DOHH2 (cell line): ENCODE measurements at regions not wholly inside any gene's neighbourhood (a gene's known extent, or its start where the extent isn't known, plus 50 kb on each side); places are given as distances from the start of the nearest gene placed in this dataset.
A peak's percentile ranks its signal among the peaks of the same experiment; 100 is the strongest.

ENCODE experiments used
- H3F3A ChIP-seq: fragments of 200-600 bp; sonication (generic), shearing (Covaris generic); 2 replicates; pipeline ENCODE4 v1.6.0; 2016; ENCODE audit warnings: antibody characterized with exemption, mild to moderate bottlenecking; ENCODE audit not compliant: control insufficient read depth, insufficient read depth
- H3K27ac ChIP-seq: fragments of 200-600 bp; sonication (generic); 2 replicates; pipeline ENCODE4 v1.5.1; 2014; ENCODE audit warnings: low read depth, mild to moderate bottlenecking, low read length, moderate library complexity
- H3K27me3 ChIP-seq: fragments of 200-600 bp; sonication (generic); 2 replicates; pipeline ENCODE4 v1.6.1; 2014; ENCODE audit warnings: mild to moderate bottlenecking, low read length, mixed read lengths; ENCODE audit not compliant: control insufficient read depth
- H3K36me3 ChIP-seq: fragments of 200-600 bp; sonication (generic); 2 replicates; pipeline ENCODE4 v1.6.1; 2014; ENCODE audit warnings: mild to moderate bottlenecking, low read length, moderate library complexity, mixed read lengths; ENCODE audit not compliant: control insufficient read depth
- H3K4me1 ChIP-seq: fragments of 200-600 bp; sonication (generic); 2 replicates; pipeline ENCODE4 v1.6.1; 2014; ENCODE audit warnings: mild to moderate bottlenecking, low read length, mixed read lengths; ENCODE audit not compliant: control insufficient read depth
- H3K4me2 ChIP-seq: fragments of 200-600 bp; sonication (generic); 2 replicates; pipeline ENCODE4 v1.6.0; 2014; ENCODE audit warnings: mild to moderate bottlenecking, low read length, moderate library complexity
- H3K4me3 ChIP-seq: fragments of 200-600 bp; sonication (generic); 2 replicates; pipeline ENCODE4 v1.5.1; 2014; ENCODE audit warnings: mild to moderate bottlenecking, low read length, mixed read lengths
- H3K79me2 ChIP-seq: fragments of 200-600 bp; sonication (generic); 2 replicates; pipeline ENCODE4 v1.6.1; 2014; ENCODE audit warnings: mild to moderate bottlenecking, low read length, mixed read lengths; ENCODE audit not compliant: control insufficient read depth
- H3K9me2 ChIP-seq: fragments of 200-600 bp; sonication (generic); replicated peaks from 2 replicates; pipeline ENCODE4 v1.6.1; 2014; ENCODE audit warnings: mild to moderate bottlenecking, low read length, mixed read lengths; ENCODE audit not compliant: control insufficient read depth
- H3K9me3 ChIP-seq: fragments of 200-600 bp; sonication (generic); 2 replicates; pipeline ENCODE4 v1.6.1; 2014; ENCODE audit warnings: antibody characterized with exemption, low read length, mixed read lengths; ENCODE audit not compliant: control insufficient read depth, insufficient read depth
- H4K20me1 ChIP-seq: fragments of 200-600 bp; sonication (generic); 2 replicates; pipeline ENCODE4 v1.6.0; 2014; ENCODE audit warnings: low read depth, mild to moderate bottlenecking, antibody characterized with exemption, low read length, moderate library complexity; ENCODE audit not compliant: control insufficient read depth, insufficient read depth
- EZH2phosphoT487 ChIP-seq: fragments of 200-600 bp; sonication (generic); IDR thresholded peaks from 2 replicates; pipeline ENCODE4 v1.6.1; 2017; ENCODE audit warnings: borderline replicate concordance, mild to moderate bottlenecking, antibody characterized with exemption, low read length, moderate library complexity, mixed read lengths
- TF ChIP-seq, protein P1 (sequence below): fragments of 200-600 bp; sonication (generic); IDR thresholded peaks from one replicate; pipeline ENCODE4 v1.5.1; 2014; ENCODE audit warnings: antibody characterized with exemption, mild to moderate bottlenecking, low read depth, low read length; ENCODE audit not compliant: poor library complexity, severe bottlenecking

DNA sequence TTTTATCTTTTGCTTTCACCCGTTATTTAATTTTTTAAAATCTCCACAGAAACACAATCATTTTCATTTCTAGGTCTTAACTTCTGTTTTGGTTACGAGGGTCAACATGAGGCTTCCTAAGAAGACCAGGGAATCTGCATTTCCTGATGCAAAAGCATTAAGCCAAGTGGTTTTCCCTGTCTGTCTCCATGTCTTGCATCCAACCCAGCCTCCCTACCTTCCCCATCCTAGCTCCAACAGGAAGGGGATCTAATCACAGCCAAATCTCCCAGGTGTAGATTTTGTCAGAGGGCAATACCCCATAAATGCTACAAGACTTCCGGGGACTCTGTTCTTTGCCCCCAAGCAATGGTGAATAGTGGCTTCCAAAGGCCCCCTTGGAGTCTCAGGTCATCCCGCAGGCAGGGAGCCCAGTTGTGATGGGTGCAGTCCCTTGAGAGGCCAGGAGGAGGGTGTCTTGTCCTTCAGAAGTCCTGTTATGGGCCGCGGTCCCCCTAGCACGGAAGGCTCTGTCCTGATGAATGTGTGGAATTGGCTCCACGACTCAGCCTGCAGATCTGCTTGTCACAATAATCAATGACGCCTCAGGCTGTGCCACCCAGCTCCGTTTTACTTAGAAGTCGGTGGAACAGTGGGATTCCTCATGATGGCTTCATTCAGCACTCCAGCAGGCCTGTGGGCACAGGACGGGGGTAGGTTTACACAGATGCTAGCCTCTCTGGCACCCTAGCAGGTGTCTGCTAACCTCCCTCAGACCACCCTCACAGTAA is 141.1 kb downstream of the RGS9 start:
- H3K27me3 ChIP-seq, result 0 out of 2 replicates have a peak, but pooled peaks cover 3% of the 10 kb centered on the region
- 0 out of 2 replicates have a peak, but pooled peaks cover 5% of the 10 kb centered on the region for H3K4me1 ChIP-seq
- H3F3A ChIP-seq, result no peaks in the 10 kb centered on the region
- no peaks in the 10 kb centered on the region for H3K9me3 ChIP-seq
- no peak overlapping the region for H3K27ac ChIP-seq
- H3K79me2 ChIP-seq, result no peaks in the 10 kb centered on the region
- H3K9me2 ChIP-seq, result no peaks in the 10 kb centered on the region
- TF ChIP-seq, protein P1, sequence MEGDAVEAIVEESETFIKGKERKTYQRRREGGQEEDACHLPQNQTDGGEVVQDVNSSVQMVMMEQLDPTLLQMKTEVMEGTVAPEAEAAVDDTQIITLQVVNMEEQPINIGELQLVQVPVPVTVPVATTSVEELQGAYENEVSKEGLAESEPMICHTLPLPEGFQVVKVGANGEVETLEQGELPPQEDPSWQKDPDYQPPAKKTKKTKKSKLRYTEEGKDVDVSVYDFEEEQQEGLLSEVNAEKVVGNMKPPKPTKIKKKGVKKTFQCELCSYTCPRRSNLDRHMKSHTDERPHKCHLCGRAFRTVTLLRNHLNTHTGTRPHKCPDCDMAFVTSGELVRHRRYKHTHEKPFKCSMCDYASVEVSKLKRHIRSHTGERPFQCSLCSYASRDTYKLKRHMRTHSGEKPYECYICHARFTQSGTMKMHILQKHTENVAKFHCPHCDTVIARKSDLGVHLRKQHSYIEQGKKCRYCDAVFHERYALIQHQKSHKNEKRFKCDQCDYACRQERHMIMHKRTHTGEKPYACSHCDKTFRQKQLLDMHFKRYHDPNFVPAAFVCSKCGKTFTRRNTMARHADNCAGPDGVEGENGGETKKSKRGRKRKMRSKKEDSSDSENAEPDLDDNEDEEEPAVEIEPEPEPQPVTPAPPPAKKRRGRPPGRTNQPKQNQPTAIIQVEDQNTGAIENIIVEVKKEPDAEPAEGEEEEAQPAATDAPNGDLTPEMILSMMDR, result peak; percentile 25
- no peak for TF ChIP-seq EZH2phosphoT487
- H3K4me3 ChIP-seq, result no peak overlapping the region
- H3K36me3 ChIP-seq, result no peaks in the 10 kb centered on the region
- no peaks in the 10 kb centered on the region for H4K20me1 ChIP-seq
- H3K4me2 ChIP-seq, result no peak overlapping the region

DNA sequence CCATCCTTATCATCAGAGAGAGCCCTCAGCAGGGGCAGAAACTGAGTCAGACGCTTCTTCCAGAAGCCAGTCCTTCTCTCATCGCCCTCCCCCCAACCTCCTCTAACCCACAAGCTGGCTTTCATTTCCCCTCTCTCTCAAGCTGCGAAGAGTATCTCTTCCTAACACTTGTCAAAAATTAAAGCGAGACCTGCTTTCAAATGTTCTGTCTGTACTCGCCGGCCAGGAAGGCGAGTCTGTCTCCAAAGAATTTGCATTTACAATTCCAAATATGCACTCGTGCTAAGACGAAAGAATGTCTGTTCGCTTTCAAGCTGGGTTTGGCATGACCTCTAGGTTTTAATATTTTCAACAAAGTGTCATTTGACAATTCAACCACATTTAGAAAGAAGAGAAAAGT is 140.4 kb downstream of the RGS9 start:
- H3K79me2 ChIP-seq, result no peaks in the 10 kb centered on the region
- H3K27me3 ChIP-seq, result 0 out of 2 replicates have a peak, but pooled peaks cover 3% of the 10 kb centered on the region
- H3K4me3 ChIP-seq, result no peak overlapping the region
- H3K27ac ChIP-seq, result no peak overlapping the region
- no peaks in the 10 kb centered on the region for H4K20me1 ChIP-seq
- H3F3A ChIP-seq, result no peaks in the 10 kb centered on the region
- no peaks in the 10 kb centered on the region for H3K36me3 ChIP-seq
- no peaks in the 10 kb centered on the region for H3K9me3 ChIP-seq
- H3K9me2 ChIP-seq, result no peaks in the 10 kb centered on the region
- H3K4me2 ChIP-seq, result no peak overlapping the region
- TF ChIP-seq EZH2phosphoT487, result no peak
- TF ChIP-seq, protein P1, result no peak
- H3K4me1 ChIP-seq, result 0 out of 2 replicates have a peak, but pooled peaks cover 5% of the 10 kb centered on the region
